HCT116 (cell line): ENCODE measurements at regions not wholly inside any gene's neighbourhood (a gene's known extent, or its start where the extent isn't known, plus 50 kb on each side); places are given as distances from the start of the nearest gene placed in this dataset.

ENCODE experiments used
- ATAC-seq: fragments of 200-7000 bp; cut with Tn5 transposase; 2 replicates; pipeline ENCODE4 v1.9.1; 2020; ENCODE audit warnings: mild to moderate bottlenecking, moderate library complexity
- BruUV-seq: library from RNA; stranded (reverse); fragments of 400-500 nt; replicated peaks from 2 replicates; lab custom pipeline; 2021; lab: Mats Ljungman, UMichigan
- CTCF ChIA-PET: fragments of 300-600 bp; sonication (Branson Sonifier 250); formaldehyde crosslinking; loops from one replicate; lab custom pipeline; 2021; ENCODE audit warnings: antibody characterized with exemption; lab: Charles Lee
- POLR2A ChIA-PET: fragments of 300-600, 350-600 bp; sonication (Branson Sonifier 250); formaldehyde crosslinking; loops from one replicate; lab custom pipeline; 2021; ENCODE audit warnings: antibody characterized with exemption; lab: Charles Lee
- RAD21 ChIA-PET, 2 experiments: fragments of 300-600 bp; sonication (Branson Sonifier 250); formaldehyde crosslinking; loops; one replicate each; lab custom pipeline; 2023; ENCODE audit warnings: low total read pairs in 2 of 2; ENCODE audit not compliant: uncharacterized antibody in 2 of 2, unreplicated experiment in 2 of 2, low non-redundant PET in 1 of 2; lab: Charles Lee
- DNase-seq: peaks from one replicate; pipeline ENCODE4 v3.0.0-alpha.2; 2010; ENCODE audit warnings: low read depth, low spot score
- H2AFZ ChIP-seq: fragments of 200-600 bp; shearing (Covaris generic), sonication (generic); 2 replicates; pipeline ENCODE4 v1.6.1; 2017; ENCODE audit warnings: low read depth, mixed run types, mixed read lengths, antibody characterized with exemption, low read length; ENCODE audit not compliant: poor library complexity, severe bottlenecking
- H3K27ac ChIP-seq: 2 replicates; pipeline ENCODE4 v1.5.1; 2012; ENCODE audit warnings: low read depth, low read length
- H3K27me3 ChIP-seq: fragments of 200-600 bp; sonication (generic); 2 replicates; pipeline ENCODE4 v1.6.1; 2016; ENCODE audit warnings: mixed run types, low read length, mixed read lengths; ENCODE audit not compliant: insufficient read depth
- H3K36me3 ChIP-seq, 2 experiments: fragments of 200-500 bp in 1 of 2; fragments of 200-600 bp in 1 of 2; sonication (Bioruptor generic) in 1 of 2; sonication (generic) in 1 of 2; 2 replicates each; pipeline versions ENCODE4 v1.5.1 to v1.6.1; 2014 to 2016; ENCODE audit warnings: low read length in 2 of 2, inconsistent platforms in 1 of 2, mixed read lengths in 1 of 2, mixed run types in 1 of 2; ENCODE audit not compliant: insufficient read depth in 2 of 2, control insufficient read depth in 1 of 2
- H3K4me1 ChIP-seq, 2 experiments: fragments of 200-600 bp in 1 of 2; sonication (generic) in 1 of 2; 2 replicates each; pipeline versions ENCODE4 v1.5.1 to v1.6.1; 2012 to 2017; ENCODE audit warnings: low read length in 2 of 2, inconsistent platforms in 1 of 2, mild to moderate bottlenecking in 1 of 2, mixed read lengths in 1 of 2, mixed run types in 1 of 2, moderate library complexity in 1 of 2; ENCODE audit not compliant: insufficient read depth in 2 of 2, control insufficient read depth in 1 of 2
- H3K4me2 ChIP-seq: fragments of 200-600 bp; sonication (generic); 2 replicates; pipeline ENCODE4 v1.6.1; 2017; ENCODE audit warnings: mixed run types, low read length, mixed read lengths
- H3K4me3 ChIP-seq, 2 experiments: fragments of 200-600 bp in 1 of 2; sonication (generic) in 1 of 2; replicated peaks in 1 of 2; 2 replicates each; pipeline ENCODE4 v1.5.1; 2011 to 2016; ENCODE audit warnings: low read length in 2 of 2, control low read depth in 1 of 2, low read depth in 1 of 2, mild to moderate bottlenecking in 1 of 2, mixed read lengths in 1 of 2, mixed run types in 1 of 2
- H3K79me2 ChIP-seq: fragments of 200-600 bp; sonication (generic); 2 replicates; pipeline ENCODE4 v1.6.1; 2017; ENCODE audit warnings: mild to moderate bottlenecking, mixed run types, low read length, moderate library complexity, mixed read lengths; ENCODE audit not compliant: insufficient read depth
- H3K9ac ChIP-seq: fragments of 200-600 bp; sonication (generic); 2 replicates; pipeline ENCODE4 v1.6.1; 2016; ENCODE audit warnings: low read length, mixed read lengths
- H3K9me2 ChIP-seq: fragments of 200-600 bp; sonication (generic), shearing (Covaris generic); 2 replicates; pipeline ENCODE4 v1.6.1; 2017; ENCODE audit warnings: mixed run types, mild to moderate bottlenecking, moderate library complexity; ENCODE audit not compliant: insufficient read depth
- H3K9me3 ChIP-seq, 2 experiments: fragments of 200-500 bp in 1 of 2; fragments of 200-600 bp in 1 of 2; sonication (Bioruptor generic) in 1 of 2; sonication (generic) in 1 of 2; 2 replicates each; pipeline ENCODE4 v1.6.1; 2014 to 2017; ENCODE audit warnings: low read length in 2 of 2, mixed read lengths in 2 of 2, inconsistent platforms in 1 of 2, low read depth in 1 of 2, mild to moderate bottlenecking in 1 of 2, mixed run types in 1 of 2, moderate library complexity in 1 of 2; ENCODE audit not compliant: control insufficient read depth in 1 of 2, insufficient read depth in 1 of 2
- H4K20me1 ChIP-seq: fragments of 200-600 bp; sonication (generic), shearing (Covaris generic); 2 replicates; pipeline ENCODE4 v1.6.1; 2017; ENCODE audit warnings: mixed run types, mild to moderate bottlenecking, moderate library complexity; ENCODE audit not compliant: insufficient read depth
- EGR1 ChIP-seq: IDR thresholded peaks from 2 replicates; pipeline ENCODE4 v1.6.1; 2012; ENCODE audit warnings: low read depth
- EZH2 ChIP-seq: fragments of 200-600 bp; sonication (generic); IDR thresholded peaks from 2 replicates; pipeline ENCODE4 v1.6.1; 2017; ENCODE audit warnings: antibody characterized with exemption, mixed run types
- EZH2phosphoT487 ChIP-seq: fragments of 200-600 bp; IDR thresholded peaks from 2 replicates; pipeline ENCODE4 v1.6.1; 2018; ENCODE audit warnings: antibody characterized with exemption, borderline replicate concordance
- FOSL1 ChIP-seq: IDR thresholded peaks from 2 replicates; pipeline ENCODE4 v1.6.1; 2012; ENCODE audit warnings: low read depth
- JUND ChIP-seq: IDR thresholded peaks from 2 replicates; pipeline ENCODE4 v1.6.1; 2012
- SIN3A ChIP-seq: IDR thresholded peaks from 2 replicates; pipeline ENCODE4 v1.6.1; 2012; ENCODE audit warnings: low read depth
- SRF ChIP-seq: IDR thresholded peaks from 2 replicates; pipeline ENCODE4 v1.6.1; 2012; ENCODE audit warnings: low read depth
- TCF7L2 ChIP-seq: IDR thresholded peaks from 2 replicates; pipeline ENCODE4 v1.7.0; 2011; ENCODE audit warnings: borderline replicate concordance, inconsistent platforms; ENCODE audit not compliant: insufficient read depth, insufficient read length; ENCODE audit errors: extremely low read depth
- ZNF274 ChIP-seq: fragments of 200-500 bp; sonication (Bioruptor generic); IDR thresholded peaks from 2 replicates; pipeline ENCODE4 v1.6.1; 2014; ENCODE audit warnings: mild to moderate bottlenecking, low read depth, low read length, inconsistent platforms
- intact Hi-C: fragments of 100-400 bp; cut with micrococcal nuclease; formaldehyde crosslinking; loops from 2 replicates; pipeline ENCODE4 v1.10.0; 2022
- TF ChIP-seq, protein P1 (sequence below), 3 experiments: fragments of 200-600 bp in 1 of 3; sonication (generic) in 1 of 3; IDR thresholded peaks in 2 of 3; conservative IDR thresholded peaks in 1 of 3; 2 replicates each; pipeline ENCODE4 v1.5.1; 2012 to 2017; ENCODE audit warnings: low read depth in 2 of 3, low read length in 2 of 3, antibody characterized with exemption in 1 of 3, borderline replicate concordance in 1 of 3, control low read depth in 1 of 3, mild to moderate bottlenecking in 1 of 3, mixed read lengths in 1 of 3, mixed run types in 1 of 3, moderate library complexity in 1 of 3; ENCODE audit not compliant: insufficient read depth in 1 of 3

GRCh38 chr16:80048250-80048649 lies 447.7 kb upstream of the MAF start:
- intact Hi-C loops, result no loop called here
- no peak overlapping the region for H2AFZ ChIP-seq
- H3K79me2 ChIP-seq, result no peaks in the 10 kb centered on the region
- no peak overlapping the region for H3K9ac ChIP-seq
- ChIA-PET RAD21 (no interaction called here), POLR2A (no interaction called here), CTCF (no interaction called here)
- DNase-seq, result no peak
- H3K36me3 ChIP-seq, result no peaks in the 10 kb centered on the region
- no peaks in the 10 kb centered on the region for H3K27me3 ChIP-seq
- no peak overlapping the region for H3K4me3 ChIP-seq
- H3K9me3 ChIP-seq, result peaks cover 43 to 63% of the 10 kb centered on the region in 2 experiments; a peak in 3 of 4 replicates
- H3K4me1 ChIP-seq, result no peaks in the 10 kb centered on the region
- ATAC-seq, result no peak
- TF ChIP-seq EZH2 (no peak), ZNF274 (no peak), EGR1 (no peak), JUND (no peak), SRF (no peak)
- TF ChIP-seq, protein P1, sequence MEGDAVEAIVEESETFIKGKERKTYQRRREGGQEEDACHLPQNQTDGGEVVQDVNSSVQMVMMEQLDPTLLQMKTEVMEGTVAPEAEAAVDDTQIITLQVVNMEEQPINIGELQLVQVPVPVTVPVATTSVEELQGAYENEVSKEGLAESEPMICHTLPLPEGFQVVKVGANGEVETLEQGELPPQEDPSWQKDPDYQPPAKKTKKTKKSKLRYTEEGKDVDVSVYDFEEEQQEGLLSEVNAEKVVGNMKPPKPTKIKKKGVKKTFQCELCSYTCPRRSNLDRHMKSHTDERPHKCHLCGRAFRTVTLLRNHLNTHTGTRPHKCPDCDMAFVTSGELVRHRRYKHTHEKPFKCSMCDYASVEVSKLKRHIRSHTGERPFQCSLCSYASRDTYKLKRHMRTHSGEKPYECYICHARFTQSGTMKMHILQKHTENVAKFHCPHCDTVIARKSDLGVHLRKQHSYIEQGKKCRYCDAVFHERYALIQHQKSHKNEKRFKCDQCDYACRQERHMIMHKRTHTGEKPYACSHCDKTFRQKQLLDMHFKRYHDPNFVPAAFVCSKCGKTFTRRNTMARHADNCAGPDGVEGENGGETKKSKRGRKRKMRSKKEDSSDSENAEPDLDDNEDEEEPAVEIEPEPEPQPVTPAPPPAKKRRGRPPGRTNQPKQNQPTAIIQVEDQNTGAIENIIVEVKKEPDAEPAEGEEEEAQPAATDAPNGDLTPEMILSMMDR (IDR thresholded peaks at IDR 0.05 in 2 of 3, conservative IDR thresholded peaks at IDR 0.05 in 1 of 3; ENCODE audit: borderline replicate concordance in 1 of 3, insufficient read depth in 1 of 3, low read depth in 2 of 3, low read length in 2 of 3), result no peak
- no peaks in the 10 kb centered on the region for H3K9me2 ChIP-seq
- no peaks in the 10 kb centered on the region for H4K20me1 ChIP-seq
- H3K27ac ChIP-seq, result no peak overlapping the region
- H3K4me2 ChIP-seq, result no peak overlapping the region
- BruUV-seq, result no TSS peak

DNA sequence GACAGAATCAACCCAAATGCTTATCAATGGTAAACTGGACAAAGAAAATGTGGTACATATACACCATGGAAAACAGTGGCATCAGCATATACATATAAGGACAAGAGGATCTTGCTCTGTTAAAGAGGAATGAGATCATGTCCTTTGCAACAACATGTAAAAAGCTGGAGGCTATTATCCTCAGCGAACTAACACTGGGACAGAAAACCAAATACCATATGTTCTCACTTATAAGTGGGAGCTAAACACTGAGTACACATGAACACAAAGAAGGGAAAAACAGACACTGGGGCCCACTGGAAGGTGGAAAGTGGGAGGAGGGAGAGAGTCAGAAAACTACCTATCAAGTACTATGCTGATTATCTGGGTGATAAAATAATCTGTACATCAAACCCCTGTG lies 447.3 kb upstream of the MAF start:
- no peak overlapping the region for H2AFZ ChIP-seq
- ATAC-seq (no peak), DNase-seq (no peak)
- H3K4me3 ChIP-seq, result no peak overlapping the region
- H3K36me3 ChIP-seq, result no peaks in the 10 kb centered on the region
- BruUV-seq, result no TSS peak
- H3K4me1 ChIP-seq, result no peaks in the 10 kb centered on the region
- peaks cover 47 to 63% of the 10 kb centered on the region in 2 experiments; a peak in 3 of 4 replicates for H3K9me3 ChIP-seq
- no peaks in the 10 kb centered on the region for H3K27me3 ChIP-seq
- H3K9ac ChIP-seq, result no peak overlapping the region
- POLR2A ChIA-PET, result no interaction called here
- TF ChIP-seq EZH2phosphoT487 (no peak), FOSL1 (no peak), TCF7L2 (no peak), SIN3A (no peak), EZH2 (no peak), EGR1 (no peak)
- intact Hi-C loops, result no loop called here
- H3K27ac ChIP-seq, result no peak overlapping the region
- no peak overlapping the region for H3K4me2 ChIP-seq
- no peaks in the 10 kb centered on the region for H4K20me1 ChIP-seq
- H3K79me2 ChIP-seq, result no peaks in the 10 kb centered on the region
- no peaks in the 10 kb centered on the region for H3K9me2 ChIP-seq
- CTCF ChIA-PET, result no interaction called here
- RAD21 ChIA-PET, result no interaction called here
